ENCODE measurements at regions not wholly inside any gene's neighbourhood (a gene's known extent, or its start where the extent isn't known, plus 50 kb on each side); places are given as distances from the start of the nearest gene placed in this dataset.

- TF ChIP-seq CTCF (conservative IDR thresholded peaks at IDR 0.05; ENCODE audit: low read depth, low read length) = no peak
- no peak for TF ChIP-seq POLR2A (IDR thresholded peaks at IDR 0.05; ENCODE audit: low read depth, low read length)
- TF ChIP-seq, protein P1, sequence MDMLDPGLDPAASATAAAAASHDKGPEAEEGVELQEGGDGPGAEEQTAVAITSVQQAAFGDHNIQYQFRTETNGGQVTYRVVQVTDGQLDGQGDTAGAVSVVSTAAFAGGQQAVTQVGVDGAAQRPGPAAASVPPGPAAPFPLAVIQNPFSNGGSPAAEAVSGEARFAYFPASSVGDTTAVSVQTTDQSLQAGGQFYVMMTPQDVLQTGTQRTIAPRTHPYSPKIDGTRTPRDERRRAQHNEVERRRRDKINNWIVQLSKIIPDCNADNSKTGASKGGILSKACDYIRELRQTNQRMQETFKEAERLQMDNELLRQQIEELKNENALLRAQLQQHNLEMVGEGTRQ (IDR thresholded peaks at IDR 0.05; ENCODE audit: low read depth, low read length) = no peak
- no peak for TF ChIP-seq RFX5 (IDR thresholded peaks at IDR 0.05; ENCODE audit: low read depth, low read length)
- no peak for TF ChIP-seq RAD21 (IDR thresholded peaks at IDR 0.05; ENCODE audit: low read length)
- TF ChIP-seq CEBPB (IDR thresholded peaks at IDR 0.05; ENCODE audit: low read depth, low read length) = no peak
- TF ChIP-seq, protein P2, sequence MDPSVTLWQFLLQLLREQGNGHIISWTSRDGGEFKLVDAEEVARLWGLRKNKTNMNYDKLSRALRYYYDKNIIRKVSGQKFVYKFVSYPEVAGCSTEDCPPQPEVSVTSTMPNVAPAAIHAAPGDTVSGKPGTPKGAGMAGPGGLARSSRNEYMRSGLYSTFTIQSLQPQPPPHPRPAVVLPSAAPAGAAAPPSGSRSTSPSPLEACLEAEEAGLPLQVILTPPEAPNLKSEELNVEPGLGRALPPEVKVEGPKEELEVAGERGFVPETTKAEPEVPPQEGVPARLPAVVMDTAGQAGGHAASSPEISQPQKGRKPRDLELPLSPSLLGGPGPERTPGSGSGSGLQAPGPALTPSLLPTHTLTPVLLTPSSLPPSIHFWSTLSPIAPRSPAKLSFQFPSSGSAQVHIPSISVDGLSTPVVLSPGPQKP (IDR thresholded peaks at IDR 0.05; ENCODE audit: borderline replicate concordance, low read depth, low read length) = no peak
- TF ChIP-seq MAZ (IDR thresholded peaks at IDR 0.05; ENCODE audit: borderline replicate concordance, low read depth, low read length) = no peak
Observed at GRCh38 chr18:62658028-62658427, 57.3 kb upstream of the PHLPP1 start.

Data from IMR-90 (cell line).